ENCODE measurements at regions not wholly inside any gene's neighbourhood (a gene's known extent, or its start where the extent isn't known, plus 50 kb on each side); places are given as distances from the start of the nearest gene placed in this dataset.

DNA sequence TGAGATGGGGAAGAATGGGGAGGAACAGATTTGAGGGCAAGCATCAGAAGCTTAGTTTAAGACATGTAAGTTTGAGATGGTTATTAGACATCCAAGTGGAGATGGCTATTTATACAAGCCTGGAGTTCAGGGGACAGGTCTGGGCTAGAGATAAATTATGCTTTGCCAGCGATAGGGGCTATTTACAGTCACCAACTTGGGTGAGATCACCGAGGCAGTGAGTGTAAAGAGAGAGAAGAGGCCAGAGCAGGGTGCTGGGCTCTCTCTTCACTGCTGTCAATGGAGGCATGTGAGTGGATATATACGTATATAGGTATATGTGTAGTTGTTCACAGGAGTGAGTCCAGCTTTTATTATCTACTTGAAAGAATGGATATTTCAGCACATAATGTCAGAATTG lies 81.0 kb downstream of the QPCT start:
- Histone ChIP-seq H3K36me3 (ENCODE audit: insufficient read depth, low read length) (no peaks in the 10 kb centered on the region), H3K27me3 (ENCODE audit: insufficient read depth, low read length) (no peaks in the 10 kb centered on the region), H3K79me2 (ENCODE audit: control insufficient read depth, insufficient read depth, low read length, unreplicated experiment) (no peaks in the 10 kb centered on the region), H3K27ac (ENCODE audit: low read depth, low read length) (no peak overlapping the region), H3K4me1 (ENCODE audit: control insufficient read depth, insufficient read depth, low read length, unreplicated experiment) (no peaks in the 10 kb centered on the region), H3K4me3 (ENCODE audit: low read depth, low read length) (no peak overlapping the region), H2AFZ (ENCODE audit: low read length, unreplicated experiment) (no peak overlapping the region)

DNA sequence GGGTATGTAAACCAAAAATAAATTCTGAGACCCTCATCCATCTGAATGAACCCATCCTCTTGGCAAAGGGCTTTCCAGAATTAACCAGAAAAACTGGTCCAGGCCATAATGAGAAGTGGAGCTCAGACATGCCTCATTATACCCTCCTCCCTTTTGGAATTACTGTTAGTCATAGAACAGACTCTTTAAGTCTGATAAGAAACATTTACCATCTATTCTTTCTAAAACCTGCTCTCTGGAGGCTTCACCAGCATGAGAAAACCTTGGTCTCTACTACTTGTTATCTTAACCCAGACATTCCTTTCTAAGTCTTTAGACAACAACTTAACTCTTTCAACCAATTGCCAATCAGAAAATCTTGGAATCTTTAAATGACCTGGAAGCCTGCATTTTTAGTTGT lies 82.8 kb downstream of the QPCT start:
- H3K4me3 ChIP-seq (ENCODE audit: low read depth, low read length): no peak overlapping the region
- H2AFZ ChIP-seq (ENCODE audit: low read length, unreplicated experiment): no peak overlapping the region
- H3K36me3 ChIP-seq (ENCODE audit: insufficient read depth, low read length): no peaks in the 10 kb centered on the region
- no peak overlapping the region for H3K27ac ChIP-seq (ENCODE audit: low read depth, low read length)
- H3K4me1 ChIP-seq (ENCODE audit: control insufficient read depth, insufficient read depth, low read length, unreplicated experiment): no peaks in the 10 kb centered on the region
- H3K27me3 ChIP-seq (ENCODE audit: insufficient read depth, low read length): no peaks in the 10 kb centered on the region
- no peaks in the 10 kb centered on the region for H3K79me2 ChIP-seq (ENCODE audit: control insufficient read depth, insufficient read depth, low read length, unreplicated experiment)

DNA sequence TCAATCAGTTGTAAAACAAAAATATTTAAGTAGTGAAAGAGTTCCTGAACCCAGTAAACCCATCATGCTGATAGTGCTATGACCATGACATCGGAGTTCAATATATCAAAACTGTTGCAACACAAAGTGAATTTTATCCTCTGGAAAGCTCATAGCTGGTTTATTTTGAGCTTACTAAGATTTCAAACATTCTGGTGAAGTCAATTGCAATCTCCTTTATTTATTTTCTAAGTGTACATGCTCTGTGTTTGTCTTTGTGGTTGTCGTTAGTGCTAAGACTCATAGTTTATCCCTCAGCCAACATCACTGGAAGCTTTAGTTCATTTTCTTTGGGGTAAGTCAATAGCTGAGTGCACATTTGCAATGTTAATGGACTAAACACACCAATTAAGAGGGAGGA lies 91.9 kb downstream of the QPCT start:
- H2AFZ ChIP-seq (ENCODE audit: low read length, unreplicated experiment): no peak overlapping the region
- no peaks in the 10 kb centered on the region for H3K4me1 ChIP-seq (ENCODE audit: control insufficient read depth, insufficient read depth, low read length, unreplicated experiment)
- H3K4me3 ChIP-seq (ENCODE audit: low read depth, low read length): no peak overlapping the region
- H3K36me3 ChIP-seq (ENCODE audit: insufficient read depth, low read length): no peaks in the 10 kb centered on the region
- H3K27ac ChIP-seq (ENCODE audit: low read depth, low read length): no peak overlapping the region
- no peaks in the 10 kb centered on the region for H3K27me3 ChIP-seq (ENCODE audit: insufficient read depth, low read length)
- H3K79me2 ChIP-seq (ENCODE audit: control insufficient read depth, insufficient read depth, low read length, unreplicated experiment): no peaks in the 10 kb centered on the region

DNA sequence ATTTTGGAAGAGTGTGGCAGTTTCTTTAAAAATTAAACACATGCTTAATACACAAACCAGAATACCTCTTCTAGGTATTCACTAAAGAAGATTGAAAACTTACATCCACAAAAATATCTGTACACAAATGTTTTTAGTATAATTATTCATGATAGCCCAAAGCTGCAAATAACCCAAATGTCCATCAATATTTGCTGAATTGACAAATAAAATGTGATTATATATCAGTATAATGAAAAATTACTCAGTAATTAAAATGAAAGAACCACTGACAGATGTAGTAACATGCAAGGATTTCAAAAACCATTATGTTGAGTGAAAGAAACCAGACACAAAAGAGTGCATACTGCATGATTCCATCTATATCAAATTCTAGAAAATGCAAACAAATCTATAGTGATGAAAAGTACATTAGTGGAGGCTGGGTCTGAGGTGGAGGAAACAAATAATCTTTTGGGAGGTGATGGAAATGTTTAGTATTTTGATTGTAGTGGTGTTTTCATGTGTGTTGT lies 94.8 kb downstream of the QPCT start:
- Histone ChIP-seq H3K27me3 (ENCODE audit: insufficient read depth, low read length) (no peaks in the 10 kb centered on the region), H3K79me2 (ENCODE audit: control insufficient read depth, insufficient read depth, low read length, unreplicated experiment) (no peaks in the 10 kb centered on the region), H3K4me3 (ENCODE audit: low read depth, low read length) (no peak overlapping the region), H3K27ac (ENCODE audit: low read depth, low read length) (no peak overlapping the region), H3K4me1 (ENCODE audit: control insufficient read depth, insufficient read depth, low read length, unreplicated experiment) (no peaks in the 10 kb centered on the region), H3K36me3 (ENCODE audit: insufficient read depth, low read length) (no peaks in the 10 kb centered on the region), H2AFZ (ENCODE audit: low read length, unreplicated experiment) (no peak overlapping the region)

DNA sequence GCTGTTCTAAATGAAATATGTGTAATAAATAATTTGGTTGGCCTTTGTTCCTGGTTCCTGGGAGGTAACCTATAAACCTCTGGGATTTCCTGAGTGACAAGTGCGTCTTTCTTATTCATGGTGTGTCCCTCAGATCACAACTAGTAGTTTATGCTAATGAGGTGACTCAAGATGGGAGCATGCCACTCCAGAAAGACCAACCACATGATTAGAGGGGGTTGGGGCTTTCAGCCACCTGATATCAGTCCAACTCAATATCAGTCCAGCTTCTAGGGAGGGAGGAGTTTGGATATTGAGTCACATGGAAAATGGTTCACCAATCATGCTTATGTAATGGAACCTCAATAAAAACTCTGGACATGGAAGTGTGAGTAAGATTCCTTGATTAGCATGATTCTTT lies 96.6 kb downstream of the QPCT start:
- H2AFZ ChIP-seq (ENCODE audit: low read length, unreplicated experiment): no peak overlapping the region
- no peaks in the 10 kb centered on the region for H3K27me3 ChIP-seq (ENCODE audit: insufficient read depth, low read length)
- H3K79me2 ChIP-seq (ENCODE audit: control insufficient read depth, insufficient read depth, low read length, unreplicated experiment): no peaks in the 10 kb centered on the region
- H3K36me3 ChIP-seq (ENCODE audit: insufficient read depth, low read length): no peaks in the 10 kb centered on the region
- no peak overlapping the region for H3K27ac ChIP-seq (ENCODE audit: low read depth, low read length)
- no peak overlapping the region for H3K4me3 ChIP-seq (ENCODE audit: low read depth, low read length)
- no peaks in the 10 kb centered on the region for H3K4me1 ChIP-seq (ENCODE audit: control insufficient read depth, insufficient read depth, low read length, unreplicated experiment)

DNA sequence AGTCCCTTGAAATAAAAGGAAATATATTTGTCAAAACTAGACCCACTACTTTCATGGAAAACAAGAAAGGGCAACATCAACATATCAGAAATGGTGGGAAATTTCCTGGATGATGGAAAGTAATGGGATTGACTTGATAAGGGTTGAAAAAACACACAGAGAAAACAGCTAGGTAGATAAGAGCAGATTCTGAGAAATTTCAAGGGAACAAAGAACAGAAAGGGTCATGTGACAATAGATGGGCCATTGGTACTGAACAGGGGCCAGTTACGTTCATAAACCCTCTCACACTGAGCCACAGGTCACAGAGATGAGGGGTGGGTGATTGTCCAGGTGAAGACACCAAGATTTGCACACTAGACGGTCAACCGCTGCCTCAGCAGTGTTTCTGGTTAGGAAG lies 98.7 kb downstream of the QPCT start:
- Histone ChIP-seq H2AFZ (ENCODE audit: low read length, unreplicated experiment) (no peak overlapping the region), H3K79me2 (ENCODE audit: control insufficient read depth, insufficient read depth, low read length, unreplicated experiment) (no peaks in the 10 kb centered on the region), H3K27me3 (ENCODE audit: insufficient read depth, low read length) (no peaks in the 10 kb centered on the region), H3K36me3 (ENCODE audit: insufficient read depth, low read length) (no peaks in the 10 kb centered on the region), H3K4me1 (ENCODE audit: control insufficient read depth, insufficient read depth, low read length, unreplicated experiment) (no peaks in the 10 kb centered on the region), H3K27ac (ENCODE audit: low read depth, low read length) (no peak overlapping the region), H3K4me3 (ENCODE audit: low read depth, low read length) (no peak overlapping the region)

DNA sequence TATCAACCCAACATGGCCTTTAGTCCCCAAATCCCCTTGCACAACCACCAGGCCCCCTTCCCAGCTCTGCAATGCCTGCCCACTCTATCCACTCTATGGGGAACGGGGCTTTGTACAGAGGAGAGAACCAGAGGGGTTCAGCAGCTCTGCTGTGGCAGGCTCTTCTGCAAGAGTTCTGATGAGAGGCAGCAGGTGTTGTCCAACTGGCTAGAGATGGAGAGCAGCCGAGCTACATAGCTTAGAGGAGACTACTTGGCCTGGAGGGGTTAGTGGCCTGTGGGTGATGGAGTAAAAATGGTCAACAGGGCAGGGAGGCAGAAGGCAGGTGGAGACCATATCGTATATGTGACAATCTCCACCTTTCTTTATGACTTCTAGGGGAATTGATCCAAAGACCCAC lies 103.0 kb downstream of the QPCT start:
- Histone ChIP-seq H3K27ac (ENCODE audit: low read depth, low read length) (no peak overlapping the region), H3K36me3 (ENCODE audit: insufficient read depth, low read length) (no peaks in the 10 kb centered on the region)

DNA sequence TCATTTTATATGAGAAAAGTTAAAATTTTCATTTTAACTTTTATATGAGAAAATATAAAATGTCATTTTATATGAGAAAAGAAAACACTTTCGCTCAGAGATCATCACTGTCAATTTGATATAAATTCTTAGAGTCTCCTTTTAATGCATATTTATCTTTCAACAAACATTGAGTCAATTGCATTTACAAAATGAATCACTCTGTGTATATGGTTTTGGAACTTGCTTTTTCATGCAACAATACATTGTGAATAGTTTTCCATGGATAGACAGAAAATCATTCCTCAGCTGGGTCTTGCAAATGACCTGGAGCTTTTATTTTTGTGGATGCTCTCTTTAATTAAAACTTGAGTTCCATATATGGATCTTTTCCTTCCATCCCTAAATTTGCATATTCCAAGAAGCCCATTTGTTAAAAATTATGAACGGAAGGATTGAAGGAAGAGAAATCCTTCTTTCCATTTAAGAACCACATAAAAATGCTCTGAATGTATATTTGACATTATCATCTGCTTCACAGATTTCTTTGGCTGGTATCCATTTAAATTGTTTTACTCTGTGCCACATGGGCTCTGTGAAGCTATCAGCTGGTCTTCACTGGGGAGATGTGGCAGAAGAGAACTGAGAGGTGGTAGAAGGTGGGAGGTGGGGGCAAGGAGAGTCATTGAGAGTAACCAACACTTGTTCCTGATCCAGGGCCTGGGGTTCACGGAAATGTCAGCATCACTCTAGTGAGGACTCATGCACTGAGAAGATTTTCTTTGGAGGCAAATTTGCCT lies 104.1 kb downstream of the QPCT start:
- Histone ChIP-seq H3K27ac (ENCODE audit: low read depth, low read length) (no peak overlapping the region), H2AFZ (ENCODE audit: low read length, unreplicated experiment) (no peak overlapping the region), H3K36me3 (ENCODE audit: insufficient read depth, low read length) (no peaks in the 10 kb centered on the region), H3K4me3 (ENCODE audit: low read depth, low read length) (no peak overlapping the region), H3K4me1 (ENCODE audit: control insufficient read depth, insufficient read depth, low read length, unreplicated experiment) (no peaks in the 10 kb centered on the region), H3K27me3 (ENCODE audit: insufficient read depth, low read length) (no peaks in the 10 kb centered on the region), H3K79me2 (ENCODE audit: control insufficient read depth, insufficient read depth, low read length, unreplicated experiment) (no peaks in the 10 kb centered on the region)

More for the DNA sequence above, 103.0 kb downstream of the QPCT start:
- Histone ChIP-seq H2AFZ (ENCODE audit: low read length, unreplicated experiment) (no peak overlapping the region), H3K4me3 (ENCODE audit: low read depth, low read length) (no peak overlapping the region), H3K79me2 (ENCODE audit: control insufficient read depth, insufficient read depth, low read length, unreplicated experiment) (no peaks in the 10 kb centered on the region), H3K4me1 (ENCODE audit: control insufficient read depth, insufficient read depth, low read length, unreplicated experiment) (no peaks in the 10 kb centered on the region), H3K27me3 (ENCODE audit: insufficient read depth, low read length) (no peaks in the 10 kb centered on the region)

DNA sequence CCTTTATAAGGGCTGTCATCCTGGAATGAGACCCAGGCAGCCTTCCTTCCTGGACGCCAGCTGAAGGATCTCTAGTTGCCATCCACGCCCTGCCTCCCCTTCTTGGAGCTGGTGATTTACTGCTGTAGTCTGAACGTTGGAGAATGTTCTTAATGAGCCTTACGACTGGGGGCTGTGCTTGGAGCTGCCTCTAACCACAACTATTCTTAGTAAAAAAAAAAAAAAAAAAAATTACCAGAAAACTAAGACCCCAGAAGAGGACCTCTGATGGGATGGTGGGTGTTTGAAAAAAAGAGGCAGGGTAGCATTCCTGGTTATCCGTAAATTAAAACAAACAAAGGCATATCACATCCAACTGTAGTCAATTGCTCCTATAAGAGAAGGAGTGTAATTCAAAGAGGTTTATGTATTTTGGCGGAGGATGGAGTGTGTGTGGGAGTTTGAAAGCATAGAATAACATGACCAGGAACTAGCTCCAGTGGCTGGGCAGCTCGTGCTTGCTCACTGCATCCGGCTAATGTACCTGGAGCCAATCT lies 105.4 kb downstream of the QPCT start:
- Histone ChIP-seq H3K79me2 (ENCODE audit: control insufficient read depth, insufficient read depth, low read length, unreplicated experiment) (no peaks in the 10 kb centered on the region), H3K4me3 (ENCODE audit: low read depth, low read length) (no peak overlapping the region)

DNA sequence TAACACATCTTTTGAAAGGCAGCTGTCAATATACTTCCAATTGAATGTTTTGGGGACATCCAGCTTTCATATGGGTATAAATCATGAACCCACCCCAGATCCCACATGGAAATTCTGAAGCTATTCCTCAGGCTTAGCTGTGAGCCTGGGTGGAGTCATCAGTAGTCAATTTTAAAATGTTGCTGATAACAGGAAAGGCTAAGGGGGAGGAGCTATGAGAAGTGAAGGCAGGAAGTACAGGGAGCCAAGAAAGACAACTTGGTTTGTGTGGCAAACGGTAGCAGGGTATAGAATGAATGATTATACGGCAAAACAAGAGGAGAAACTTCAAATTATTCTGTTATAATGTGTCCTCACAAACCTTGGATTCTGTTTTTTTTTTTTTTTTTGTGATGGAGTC lies 108.6 kb downstream of the QPCT start:
- H2AFZ ChIP-seq (ENCODE audit: low read length, unreplicated experiment): no peak overlapping the region

More for the DNA sequence above, 105.4 kb downstream of the QPCT start:
- no peak overlapping the region for H2AFZ ChIP-seq (ENCODE audit: low read length, unreplicated experiment)
- no peaks in the 10 kb centered on the region for H3K27me3 ChIP-seq (ENCODE audit: insufficient read depth, low read length)
- no peaks in the 10 kb centered on the region for H3K36me3 ChIP-seq (ENCODE audit: insufficient read depth, low read length)
- H3K27ac ChIP-seq (ENCODE audit: low read depth, low read length): no peak overlapping the region
- peaks cover 2% of the 10 kb centered on the region for H3K4me1 ChIP-seq (ENCODE audit: control insufficient read depth, insufficient read depth, low read length, unreplicated experiment)

More for the DNA sequence above, 108.6 kb downstream of the QPCT start:
- Histone ChIP-seq H3K4me1 (ENCODE audit: control insufficient read depth, insufficient read depth, low read length, unreplicated experiment) (peaks cover 26% of the 10 kb centered on the region), H3K36me3 (ENCODE audit: insufficient read depth, low read length) (no peaks in the 10 kb centered on the region), H3K4me3 (ENCODE audit: low read depth, low read length) (no peak overlapping the region), H3K27ac (ENCODE audit: low read depth, low read length) (no peak overlapping the region), H3K27me3 (ENCODE audit: insufficient read depth, low read length) (no peaks in the 10 kb centered on the region), H3K79me2 (ENCODE audit: control insufficient read depth, insufficient read depth, low read length, unreplicated experiment) (no peaks in the 10 kb centered on the region)
